Neural progenitor cell (in vitro differentiated cells): ENCODE measurements at regions not wholly inside any gene's neighbourhood (a gene's known extent, or its start where the extent isn't known, plus 50 kb on each side); places are given as distances from the start of the nearest gene placed in this dataset.

Experiments
- DNase-seq: peaks from one replicate; pipeline ENCODE4 v3.0.0-alpha.2; 2016; ENCODE audit warnings: low spot score
- H2AFZ ChIP-seq: fragments of 200-600 bp; sonication (generic); replicated peaks from 2 replicates; pipeline ENCODE4 v1.6.1; 2016; ENCODE audit warnings: antibody characterized with exemption
- H3F3A ChIP-seq: fragments of 200-600 bp; sonication (generic); 2 replicates; pipeline ENCODE4 v1.6.1; 2016; ENCODE audit warnings: antibody characterized with exemption, low read depth
- H3K27ac ChIP-seq: fragments of 200-600 bp; sonication (generic); 2 replicates; pipeline ENCODE4 v1.5.1; 2016; ENCODE audit warnings: mild to moderate bottlenecking
- H3K27me3 ChIP-seq: fragments of 200-600 bp; sonication (generic); 2 replicates; pipeline ENCODE4 v1.6.1; 2016; ENCODE audit warnings: mild to moderate bottlenecking, moderate library complexity
- H3K36me3 ChIP-seq: fragments of 200-600 bp; sonication (generic); 2 replicates; pipeline ENCODE4 v1.5.1; 2016
- H3K4me1 ChIP-seq: fragments of 200-600 bp; sonication (generic); 2 replicates; pipeline ENCODE4 v1.6.1; 2016; ENCODE audit warnings: mixed run types
- H3K4me2 ChIP-seq: fragments of 200-600 bp; sonication (generic); 2 replicates; pipeline ENCODE4 v1.6.1; 2016
- H3K4me3 ChIP-seq: fragments of 200-600 bp; sonication (generic); 2 replicates; pipeline ENCODE4 v1.5.1; 2016
- H3K79me2 ChIP-seq: fragments of 200-600 bp; sonication (generic); 2 replicates; pipeline ENCODE4 v1.6.1; 2016; ENCODE audit warnings: low read depth
- H3K9ac ChIP-seq: fragments of 200-600 bp; sonication (generic); 2 replicates; pipeline ENCODE4 v1.6.1; 2016
- H3K9me3 ChIP-seq: fragments of 200-600 bp; sonication (generic); 2 replicates; pipeline ENCODE4 v1.5.1; 2016; ENCODE audit warnings: low read depth
- H4K20me1 ChIP-seq: fragments of 200-600 bp; sonication (generic); 2 replicates; pipeline ENCODE4 v1.6.1; 2016; ENCODE audit warnings: low read depth
- H3K27ac Mint-ChIP-seq: 3 replicates; pipeline ENCODE4 v1.8.0; 2021; ENCODE audit warnings: mixed read lengths
- H3K27me3 Mint-ChIP-seq: 2 replicates; pipeline ENCODE4 v1.8.0; 2022; ENCODE audit warnings: low read depth, mild to moderate bottlenecking, inconsistent platforms, moderate library complexity, mixed read lengths; ENCODE audit not compliant: insufficient read depth
- H3K36me3 Mint-ChIP-seq: 3 replicates; pipeline ENCODE4 v1.8.0; 2021; ENCODE audit warnings: mixed read lengths
- H3K4me1 Mint-ChIP-seq: 3 replicates; pipeline ENCODE4 v1.8.0; 2021; ENCODE audit warnings: mixed read lengths
- H3K4me3 Mint-ChIP-seq: 3 replicates; pipeline ENCODE4 v1.8.0; 2021; ENCODE audit warnings: mild to moderate bottlenecking, moderate library complexity, mixed read lengths
- H3K9me3 Mint-ChIP-seq: 3 replicates; pipeline ENCODE4 v1.8.0; 2020; ENCODE audit warnings: mixed read lengths
- CTCF ChIP-seq: fragments of 200-600 bp; sonication (generic); IDR thresholded peaks from 2 replicates; pipeline ENCODE4 v1.5.1; 2017; ENCODE audit warnings: antibody characterized with exemption, mild to moderate bottlenecking
- EZH2 ChIP-seq: fragments of 200-600 bp; sonication (generic); IDR thresholded peaks from 2 replicates; pipeline ENCODE4 v1.6.1; 2017; ENCODE audit warnings: antibody characterized with exemption, mild to moderate bottlenecking, moderate library complexity
- EZH2phosphoT487 ChIP-seq: fragments of 200-600 bp; sonication (generic); IDR thresholded peaks from 2 replicates; pipeline ENCODE4 v1.6.1; 2017; ENCODE audit warnings: antibody characterized with exemption

DNA sequence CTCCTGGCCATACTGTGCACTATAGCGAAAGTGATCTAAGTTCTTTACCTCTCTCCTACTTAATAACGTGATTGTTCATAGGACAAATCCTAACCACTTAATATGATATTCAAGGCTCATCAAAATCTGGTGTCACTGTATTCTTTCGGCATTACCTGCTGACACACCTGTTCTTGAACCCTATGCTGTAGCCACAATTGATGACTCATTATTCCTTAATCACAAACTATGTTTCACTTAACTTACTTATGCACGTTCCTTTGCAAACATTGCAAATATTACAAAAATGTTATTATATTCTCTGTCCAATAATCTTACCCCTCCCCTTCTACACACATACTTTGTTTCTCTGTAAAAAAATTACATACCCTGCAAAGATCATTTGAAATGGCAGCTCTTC, 158.1 kb upstream of the ADRA1B start:
- Histone ChIP-seq H4K20me1 (no peaks in the 10 kb centered on the region), H3K79me2 (no peaks in the 10 kb centered on the region), H3K9me3 (no peaks in the 10 kb centered on the region), H3K4me1 (no peaks in the 10 kb centered on the region), H3F3A (no peaks in the 10 kb centered on the region), H3K4me2 (no peak overlapping the region), H3K9ac (no peak overlapping the region), H3K4me3 (no peak overlapping the region), H2AFZ (no peak overlapping the region), H3K27me3 (no peaks in the 10 kb centered on the region), H3K36me3 (no peaks in the 10 kb centered on the region), H3K27ac (no peak overlapping the region)
- Mint-ChIP-seq H3K27ac (no peak overlapping the region), H3K9me3 (no peaks in the 10 kb centered on the region), H3K4me1 (peaks cover under 1% of the 10 kb centered on the region), H3K36me3 (no peaks in the 10 kb centered on the region), H3K27me3 (no peaks in the 10 kb centered on the region), H3K4me3 (no peak overlapping the region)
- no peak for TF ChIP-seq CTCF
- TF ChIP-seq EZH2 = no peak
- TF ChIP-seq EZH2phosphoT487 = no peak
- DNase-seq = no peak

DNA sequence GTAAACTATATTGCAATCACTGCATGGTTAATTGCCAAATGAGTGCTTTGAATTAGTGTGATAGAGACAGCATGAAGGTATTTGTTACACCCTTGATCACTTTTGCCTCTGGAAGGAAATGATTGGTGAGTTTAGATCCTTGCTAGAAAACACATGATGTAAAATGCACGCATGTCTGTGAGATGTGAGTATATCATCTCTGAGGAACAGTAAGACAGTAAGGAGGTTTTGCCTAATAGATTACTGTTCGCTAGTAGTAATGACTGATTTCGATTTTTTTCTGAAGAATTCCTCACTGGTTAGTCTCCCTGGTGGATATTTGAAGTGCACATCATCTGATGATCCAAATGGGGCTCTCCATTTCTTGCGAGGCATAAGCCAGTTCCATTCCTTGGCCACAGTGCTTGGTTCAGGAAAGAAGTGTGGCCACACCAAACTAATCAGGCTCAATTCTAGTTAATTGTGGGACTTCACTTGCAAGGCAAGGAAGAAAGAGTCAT, 156.4 kb upstream of the ADRA1B start:
- Histone ChIP-seq H3K9me3 (no peaks in the 10 kb centered on the region), H3K4me1 (no peaks in the 10 kb centered on the region), H2AFZ (no peak overlapping the region), H3K27ac (no peak overlapping the region), H3K79me2 (no peaks in the 10 kb centered on the region), H4K20me1 (no peaks in the 10 kb centered on the region), H3K27me3 (no peaks in the 10 kb centered on the region), H3K9ac (no peak overlapping the region), H3F3A (no peaks in the 10 kb centered on the region), H3K36me3 (no peaks in the 10 kb centered on the region), H3K4me2 (no peak overlapping the region), H3K4me3 (no peak overlapping the region)
- TF ChIP-seq CTCF (no peak), EZH2phosphoT487 (no peak), EZH2 (no peak)
- Mint-ChIP-seq H3K4me3 (no peak overlapping the region), H3K9me3 (no peaks in the 10 kb centered on the region), H3K27ac (no peak overlapping the region), H3K36me3 (no peaks in the 10 kb centered on the region), H3K27me3 (no peaks in the 10 kb centered on the region), H3K4me1 (peaks cover 9% of the 10 kb centered on the region)
- no peak for DNase-seq

GRCh38 chr5:159762921-159763320, 153.4 kb upstream of the ADRA1B start:
- Histone ChIP-seq H3K27me3 (no peaks in the 10 kb centered on the region), H3K27ac (no peak overlapping the region), H3K4me2 (no peak overlapping the region), H4K20me1 (no peaks in the 10 kb centered on the region), H3K9me3 (no peaks in the 10 kb centered on the region), H3F3A (no peaks in the 10 kb centered on the region), H3K36me3 (no peaks in the 10 kb centered on the region), H3K9ac (no peak overlapping the region), H2AFZ (peak overlapping the region; percentile 14), H3K4me3 (no peak overlapping the region), H3K79me2 (no peaks in the 10 kb centered on the region), H3K4me1 (peaks cover 4% of the 10 kb centered on the region)
- Mint-ChIP-seq H3K9me3 (peaks cover 3% of the 10 kb centered on the region), H3K36me3 (no peaks in the 10 kb centered on the region), H3K27me3 (no peaks in the 10 kb centered on the region), H3K27ac (no peak overlapping the region), H3K4me1 (peaks cover 15% of the 10 kb centered on the region), H3K4me3 (no peak overlapping the region)
- DNase-seq = no peak
- no peak for TF ChIP-seq CTCF
- TF ChIP-seq EZH2phosphoT487 = no peak
- no peak for TF ChIP-seq EZH2
